Smooth muscle cell (in vitro differentiated cells): ENCODE measurements at regions not wholly inside any gene's neighbourhood (a gene's known extent, or its start where the extent isn't known, plus 50 kb on each side); places are given as distances from the start of the nearest gene placed in this dataset.
"Not testable (repeated sequence)": the region's sequence is repeated elsewhere in the genome, so short reads cannot be mapped to it uniquely, and the experiment has no call there.

ENCODE experiments used
- DNase-seq: peaks from one replicate; lab custom pipeline; 2025; ENCODE audit not compliant: unreplicated experiment; lab: John Stamatoyannopoulos, UW
- H2AFZ ChIP-seq: fragments of 200-600 bp; sonication (generic); 2 replicates; pipeline ENCODE4 v1.6.0; 2016; ENCODE audit warnings: antibody characterized with exemption, low read depth, mild to moderate bottlenecking
- H3F3A ChIP-seq: fragments of 200-600 bp; sonication (generic); 2 replicates; pipeline ENCODE4 v1.6.0; 2017; ENCODE audit warnings: antibody characterized with exemption, low read depth
- H3K27ac ChIP-seq: fragments of 200-600 bp; sonication (generic); 2 replicates; pipeline ENCODE4 v1.5.1; 2016; ENCODE audit warnings: low read depth, mild to moderate bottlenecking
- H3K27me3 ChIP-seq: fragments of 200-600 bp; sonication (generic); 2 replicates; pipeline ENCODE4 v1.6.1; 2016; ENCODE audit warnings: low read depth, mild to moderate bottlenecking
- H3K36me3 ChIP-seq: fragments of 200-600 bp; sonication (generic); 2 replicates; pipeline ENCODE4 v1.5.1; 2016; ENCODE audit warnings: low read depth
- H3K4me1 ChIP-seq: fragments of 200-600 bp; sonication (generic); 2 replicates; pipeline ENCODE4 v1.5.1; 2016; ENCODE audit warnings: low read depth
- H3K4me2 ChIP-seq: fragments of 200-600 bp; sonication (generic); 2 replicates; pipeline ENCODE4 v1.6.0; 2016; ENCODE audit warnings: mild to moderate bottlenecking
- H3K4me3 ChIP-seq: fragments of 200-600 bp; sonication (generic); 2 replicates; pipeline ENCODE4 v1.5.1; 2016; ENCODE audit warnings: mild to moderate bottlenecking
- H3K79me2 ChIP-seq: fragments of 200-600 bp; sonication (generic); 2 replicates; pipeline ENCODE4 v1.6.0; 2016; ENCODE audit warnings: low read depth, mild to moderate bottlenecking
- H3K9ac ChIP-seq: fragments of 200-600 bp; sonication (generic); 2 replicates; pipeline ENCODE4 v1.6.0; 2016; ENCODE audit warnings: low read depth
- H3K9me3 ChIP-seq: fragments of 200-600 bp; sonication (generic); replicated peaks from 2 replicates; pipeline ENCODE4 v1.5.1; 2016; ENCODE audit warnings: low read depth
- H4K20me1 ChIP-seq: fragments of 200-600 bp; sonication (generic); 2 replicates; pipeline ENCODE4 v1.6.0; 2016; ENCODE audit warnings: low read depth
- CTCF ChIP-seq: fragments of 200-600 bp; sonication (generic); IDR thresholded peaks from 2 replicates; pipeline ENCODE4 v1.5.1; 2017; ENCODE audit warnings: borderline replicate concordance, mild to moderate bottlenecking, antibody characterized with exemption; ENCODE audit not compliant: insufficient read depth, poor library complexity, severe bottlenecking
- WGBS: methylation state at CpG from one replicate; pipeline ENCODE4 v1.1.7; 2016; ENCODE audit warnings: low lambda C conversion rate; 5-methylcytosine and 5-hydroxymethylcytosine counted together

GRCh38 chr14:105908006-105908405 lies 381.6 kb downstream of the TMEM121 start:
- H3K4me1 ChIP-seq = no peaks in the 10 kb centered on the region
- H3F3A ChIP-seq = no peaks in the 10 kb centered on the region
- no peak for TF ChIP-seq CTCF
- H3K79me2 ChIP-seq = no peaks in the 10 kb centered on the region
- H4K20me1 ChIP-seq = no peaks in the 10 kb centered on the region
- no peaks in the 10 kb centered on the region for H3K27me3 ChIP-seq
- H3K4me3 ChIP-seq = no peak overlapping the region
- H3K4me2 ChIP-seq = no peak overlapping the region
- H3K9me3 ChIP-seq = peaks cover 4% of the 10 kb centered on the region
- WGBS = 80% methylated on average over 6 of the region's 6 CpGs
- no peak overlapping the region for H3K9ac ChIP-seq
- DNase-seq = no peak
- H3K27ac ChIP-seq = no peak overlapping the region
- no peaks in the 10 kb centered on the region for H3K36me3 ChIP-seq
- H2AFZ ChIP-seq = no peak overlapping the region

- H3K79me2 ChIP-seq = no peaks in the 10 kb centered on the region
- H3K9ac ChIP-seq = no peak overlapping the region
- H2AFZ ChIP-seq = no peak overlapping the region
- no peaks in the 10 kb centered on the region for H4K20me1 ChIP-seq
- WGBS = 82% methylated on average over 8 of the region's 9 CpGs
- H3K4me1 ChIP-seq = no peaks in the 10 kb centered on the region
- peaks cover 4% of the 10 kb centered on the region for H3K9me3 ChIP-seq
- DNase-seq = no peak
- H3K4me2 ChIP-seq = no peak overlapping the region
- no peaks in the 10 kb centered on the region for H3F3A ChIP-seq
- no peak for TF ChIP-seq CTCF
- no peak overlapping the region for H3K27ac ChIP-seq
- no peak overlapping the region for H3K4me3 ChIP-seq
- no peaks in the 10 kb centered on the region for H3K27me3 ChIP-seq
- no peaks in the 10 kb centered on the region for H3K36me3 ChIP-seq
Observed at GRCh38 chr14:105908481-105908911, 382.1 kb downstream of the TMEM121 start.

- no peak for TF ChIP-seq CTCF
- WGBS = 77% methylated on average over 9 of the region's 14 CpGs
- DNase-seq = no peak
Observed at GRCh38 chr14:105909046-105909827, 382.9 kb downstream of the TMEM121 start.

GRCh38 chr14:105909828-105910120 lies 383.4 kb downstream of the TMEM121 start:
- H4K20me1 ChIP-seq, H3K9me3 ChIP-seq, H3K27ac ChIP-seq, H3K36me3 ChIP-seq, H3K4me2 ChIP-seq, H2AFZ ChIP-seq, H3K79me2 ChIP-seq, H3K9ac ChIP-seq, H3F3A ChIP-seq, H3K4me3 ChIP-seq, H3K27me3 ChIP-seq, H3K4me1 ChIP-seq, DNase-seq: not testable (repeated sequence)
- 85% methylated on average over 10 of the region's 14 CpGs for WGBS

More at GRCh38 chr14:105909046-105909827, 382.9 kb downstream of the TMEM121 start:
- H3K36me3 ChIP-seq = no peaks in the 10 kb centered on the region
- H3K27me3 ChIP-seq = no peaks in the 10 kb centered on the region
- H3K4me1 ChIP-seq = no peaks in the 10 kb centered on the region
- no peaks in the 10 kb centered on the region for H3K79me2 ChIP-seq
- H4K20me1 ChIP-seq = no peaks in the 10 kb centered on the region
- no peak overlapping the region for H3K27ac ChIP-seq
- no peak overlapping the region for H3K9ac ChIP-seq
- H2AFZ ChIP-seq = no peak overlapping the region
- no peaks in the 10 kb centered on the region for H3F3A ChIP-seq
- H3K4me3 ChIP-seq = no peak overlapping the region
- H3K4me2 ChIP-seq = no peak overlapping the region
- H3K9me3 ChIP-seq = peaks cover 4% of the 10 kb centered on the region
